SK-N-SH (cell line): ENCODE measurements at regions not wholly inside any gene's neighbourhood (a gene's known extent, or its start where the extent isn't known, plus 50 kb on each side); places are given as distances from the start of the nearest gene placed in this dataset.

Experiments used
- CTCF ChIA-PET: fragments of 300-600, 350-600 bp; formaldehyde crosslinking; extraction: SDS; loops from one replicate; lab custom pipeline; 2021; lab: Yijun Ruan, JAX
- POLR2A ChIA-PET: fragments of 350-600 bp; sonication (Branson Sonifier 250); formaldehyde crosslinking; extraction: SDS; loops from one replicate; lab custom pipeline; 2020; ENCODE audit warnings: antibody characterized with exemption, inconsistent platforms; lab: Yijun Ruan, JAX
- DNase-seq: peaks from one replicate; pipeline ENCODE4 v3.0.0; 2012
- H2AFZ ChIP-seq: fragments of 200-600 bp; sonication (generic); 2 replicates; pipeline ENCODE4 v1.8.1; 2016; ENCODE audit warnings: antibody characterized with exemption, mild to moderate bottlenecking, low read depth
- H3F3A ChIP-seq: fragments of 200-600 bp; sonication (generic); replicated peaks from 2 replicates; pipeline ENCODE3; 2016; ENCODE audit warnings: antibody characterized with exemption, mild to moderate bottlenecking; ENCODE audit not compliant: insufficient read depth
- H3K27ac ChIP-seq, 2 experiments: fragments of 200-500 bp in 1 of 2; fragments of 200-600 bp in 1 of 2; sonication (Bioruptor generic) in 1 of 2; sonication (generic), shearing (Covaris generic) in 1 of 2; 2 replicates each; pipeline versions ENCODE4 v1.5.1 to v1.6.1; 2014 to 2016; ENCODE audit warnings: low read depth in 2 of 2, inconsistent platforms in 1 of 2, low read length in 1 of 2, mild to moderate bottlenecking in 1 of 2, mixed read lengths in 1 of 2
- H3K27me3 ChIP-seq: fragments of 200-600 bp; sonication (generic), shearing (Covaris generic); 2 replicates; pipeline ENCODE4 v1.6.1; 2016; ENCODE audit warnings: mixed run types; ENCODE audit not compliant: insufficient read depth
- H3K36me3 ChIP-seq, 2 experiments: fragments of 200-500 bp in 1 of 2; fragments of 200-600 bp in 1 of 2; sonication (Bioruptor generic) in 1 of 2; sonication (generic) in 1 of 2; replicated peaks in 1 of 2; 2 replicates each; pipeline versions ENCODE3 to v1.5.1; 2014 to 2016; ENCODE audit warnings: low read length in 1 of 2, mild to moderate bottlenecking in 1 of 2; ENCODE audit not compliant: insufficient read depth in 2 of 2, control insufficient read depth in 1 of 2
- H3K4me1 ChIP-seq, 2 experiments: fragments of 200-500 bp in 1 of 2; fragments of 200-600 bp in 1 of 2; sonication (Bioruptor generic) in 1 of 2; sonication (generic), shearing (Covaris generic) in 1 of 2; 2 replicates each; pipeline versions ENCODE4 v1.5.1 to v1.6.1; 2014 to 2016; ENCODE audit warnings: low read depth in 1 of 2, low read length in 1 of 2, mixed run types in 1 of 2; ENCODE audit not compliant: insufficient read depth in 2 of 2, control insufficient read depth in 1 of 2
- H3K4me2 ChIP-seq: fragments of 200-600 bp; sonication (generic), shearing (Covaris generic); 2 replicates; pipeline ENCODE4 v1.6.1; 2017; ENCODE audit warnings: mixed run types
- H3K4me3 ChIP-seq, 2 experiments: fragments of 200-500 bp in 1 of 2; fragments of 200-600 bp in 1 of 2; sonication (Bioruptor generic) in 1 of 2; sonication (generic), shearing (Covaris generic) in 1 of 2; 2 replicates each; pipeline versions ENCODE4 v1.5.1 to v1.8.1; 2014 to 2016; ENCODE audit warnings: low read depth in 2 of 2, inconsistent platforms in 1 of 2, low read length in 1 of 2, mild to moderate bottlenecking in 1 of 2, mixed read lengths in 1 of 2, moderate library complexity in 1 of 2
- H3K79me2 ChIP-seq: fragments of 200-600 bp; sonication (generic); 2 replicates; pipeline ENCODE4 v1.8.1; 2017; ENCODE audit warnings: mild to moderate bottlenecking; ENCODE audit not compliant: insufficient read depth
- H3K9ac ChIP-seq: fragments of 200-600 bp; sonication (generic); 2 replicates; pipeline ENCODE4 v1.6.1; 2017; ENCODE audit warnings: mixed run types
- H3K9me2 ChIP-seq: fragments of 200-600 bp; sonication (generic); 2 replicates; pipeline ENCODE4 v1.6.1; 2017; ENCODE audit warnings: mixed run types
- H3K9me3 ChIP-seq: fragments of 200-600 bp; sonication (generic); 2 replicates; pipeline ENCODE4 v1.6.1; 2017; ENCODE audit warnings: mixed run types, mild to moderate bottlenecking, moderate library complexity
- H4K20me1 ChIP-seq: fragments of 200-600 bp; sonication (generic); 2 replicates; pipeline ENCODE4 v1.6.1; 2017; ENCODE audit warnings: mild to moderate bottlenecking, mixed run types; ENCODE audit not compliant: insufficient read depth
- CTCF ChIP-seq: fragments of 200-600 bp; sonication (generic); IDR thresholded peaks from 2 replicates; pipeline ENCODE4 v1.6.1; 2017; ENCODE audit warnings: antibody characterized with exemption, mild to moderate bottlenecking, moderate library complexity
- ELF1 ChIP-seq: IDR thresholded peaks from 2 replicates; pipeline ENCODE4 v1.4.0; 2012
- EP300 ChIP-seq, 2 experiments: IDR thresholded peaks; 2 replicates each; pipeline versions ENCODE4 v1.4.0 to v1.6.1; 2012; ENCODE audit warnings: borderline replicate concordance in 1 of 2, low read depth in 1 of 2, low read length in 1 of 2
- EZH2phosphoT487 ChIP-seq: fragments of 200-600 bp; sonication (generic); IDR thresholded peaks from 2 replicates; pipeline ENCODE4 v1.6.1; 2017; ENCODE audit warnings: low read depth, mixed run types, mild to moderate bottlenecking, antibody characterized with exemption, moderate library complexity, borderline replicate concordance
- FOXM1 ChIP-seq: IDR thresholded peaks from 2 replicates; pipeline ENCODE4 v1.4.0; 2012; ENCODE audit warnings: low read depth, mild to moderate bottlenecking
- GATA2 ChIP-seq: sonication (generic); formaldehyde crosslinking; IDR thresholded peaks from 2 replicates; pipeline ENCODE4 v1.5.0; 2020; ENCODE audit warnings: mild to moderate bottlenecking, missing genetic modification reagents
- MXI1 ChIP-seq: IDR thresholded peaks from 2 replicates; pipeline ENCODE4 v1.6.1; 2012; ENCODE audit warnings: mild to moderate bottlenecking, low read depth, low read length, improper control_type of control experiment
- PBX3 ChIP-seq: IDR thresholded peaks from 2 replicates; pipeline ENCODE4; 2012
- SIN3A ChIP-seq: IDR thresholded peaks from 2 replicates; pipeline ENCODE4 v1.6.1; 2012; ENCODE audit warnings: low read depth, mild to moderate bottlenecking, low read length, moderate library complexity, borderline replicate concordance
- TAF1 ChIP-seq: IDR thresholded peaks from 2 replicates; pipeline ENCODE4 v1.6.1; 2012; ENCODE audit warnings: low read depth, mild to moderate bottlenecking, low read length, moderate library complexity, borderline replicate concordance
- TCF12 ChIP-seq: IDR thresholded peaks from 2 replicates; pipeline ENCODE4 v1.4.0; 2012
- TEAD4 ChIP-seq: IDR thresholded peaks from 2 replicates; pipeline ENCODE4 v1.4.0; 2012; ENCODE audit warnings: mild to moderate bottlenecking, borderline replicate concordance; ENCODE audit not compliant: insufficient read depth
- WGBS: methylation state at CpG from one replicate; pipeline ENCODE4 v1.1.6; 2017; ENCODE audit warnings: low lambda C conversion rate; 5-methylcytosine and 5-hydroxymethylcytosine counted together
- TF ChIP-seq, protein P1 (sequence below): IDR thresholded peaks from 2 replicates; pipeline ENCODE4 v1.4.0; 2012; ENCODE audit warnings: low read depth, borderline replicate concordance
- TF ChIP-seq, protein P2 (sequence below): IDR thresholded peaks from 2 replicates; pipeline ENCODE4 v1.4.0; 2012; ENCODE audit warnings: low read depth, borderline replicate concordance
- TF ChIP-seq, protein P3 (sequence below): fragments of 150-350 bp; IDR thresholded peaks from 2 replicates; pipeline ENCODE4 v1.6.1; 2017; ENCODE audit warnings: antibody characterized with exemption, low read length, low read depth, borderline replicate concordance
- TF ChIP-seq, protein P4 (sequence below): IDR thresholded peaks from 2 replicates; pipeline ENCODE4 v1.6.1; 2012; ENCODE audit warnings: mild to moderate bottlenecking, low read depth, low read length, moderate library complexity

DNA sequence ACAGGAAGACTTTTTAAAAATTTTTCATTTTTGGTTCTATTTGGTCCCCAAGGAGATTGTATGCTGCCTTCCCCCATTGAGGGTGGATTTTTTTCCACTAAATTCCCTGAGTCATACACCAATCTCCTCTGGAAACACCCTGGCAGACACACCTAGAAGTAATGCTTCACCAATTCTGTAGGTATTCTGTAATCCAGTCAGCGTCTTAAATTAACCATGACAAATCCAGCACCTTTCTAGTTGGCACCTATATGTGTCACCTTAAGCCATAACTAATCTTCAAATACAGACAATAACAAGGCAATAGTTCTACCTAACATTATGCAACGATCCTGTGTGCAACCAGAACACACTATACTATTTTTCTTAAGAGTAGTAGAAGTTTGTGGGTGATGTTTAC, 459.1 kb upstream of the NDN start:
- Histone ChIP-seq H3F3A (no peaks in the 10 kb centered on the region), H4K20me1 (no peaks in the 10 kb centered on the region), H2AFZ (no peak overlapping the region), H3K4me3 (no peak overlapping the region), H3K9me3 (no peaks in the 10 kb centered on the region), H3K4me2 (no peak overlapping the region), H3K79me2 (no peaks in the 10 kb centered on the region), H3K27ac (no peak overlapping the region), H3K9me2 (no peaks in the 10 kb centered on the region), H3K9ac (no peak overlapping the region), H3K36me3 (no peaks in the 10 kb centered on the region), H3K27me3 (no peaks in the 10 kb centered on the region), H3K4me1 (no peaks in the 10 kb centered on the region)
- DNase-seq, result no peak
- ChIA-PET CTCF (no interaction called here), POLR2A (no interaction called here)
- TF ChIP-seq, protein P1, sequence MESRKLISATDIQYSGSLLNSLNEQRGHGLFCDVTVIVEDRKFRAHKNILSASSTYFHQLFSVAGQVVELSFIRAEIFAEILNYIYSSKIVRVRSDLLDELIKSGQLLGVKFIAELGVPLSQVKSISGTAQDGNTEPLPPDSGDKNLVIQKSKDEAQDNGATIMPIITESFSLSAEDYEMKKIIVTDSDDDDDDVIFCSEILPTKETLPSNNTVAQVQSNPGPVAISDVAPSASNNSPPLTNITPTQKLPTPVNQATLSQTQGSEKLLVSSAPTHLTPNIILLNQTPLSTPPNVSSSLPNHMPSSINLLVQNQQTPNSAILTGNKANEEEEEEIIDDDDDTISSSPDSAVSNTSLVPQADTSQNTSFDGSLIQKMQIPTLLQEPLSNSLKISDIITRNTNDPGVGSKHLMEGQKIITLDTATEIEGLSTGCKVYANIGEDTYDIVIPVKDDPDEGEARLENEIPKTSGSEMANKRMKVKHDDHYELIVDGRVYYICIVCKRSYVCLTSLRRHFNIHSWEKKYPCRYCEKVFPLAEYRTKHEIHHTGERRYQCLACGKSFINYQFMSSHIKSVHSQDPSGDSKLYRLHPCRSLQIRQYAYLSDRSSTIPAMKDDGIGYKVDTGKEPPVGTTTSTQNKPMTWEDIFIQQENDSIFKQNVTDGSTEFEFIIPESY, result no peak
- no peak for TF ChIP-seq TCF12
- TF ChIP-seq, protein P2, sequence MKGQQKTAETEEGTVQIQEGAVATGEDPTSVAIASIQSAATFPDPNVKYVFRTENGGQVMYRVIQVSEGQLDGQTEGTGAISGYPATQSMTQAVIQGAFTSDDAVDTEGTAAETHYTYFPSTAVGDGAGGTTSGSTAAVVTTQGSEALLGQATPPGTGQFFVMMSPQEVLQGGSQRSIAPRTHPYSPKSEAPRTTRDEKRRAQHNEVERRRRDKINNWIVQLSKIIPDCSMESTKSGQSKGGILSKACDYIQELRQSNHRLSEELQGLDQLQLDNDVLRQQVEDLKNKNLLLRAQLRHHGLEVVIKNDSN, result no peak
- no peak for TF ChIP-seq GATA2 (CRISPR knock-in tag)
- TF ChIP-seq, protein P3, sequence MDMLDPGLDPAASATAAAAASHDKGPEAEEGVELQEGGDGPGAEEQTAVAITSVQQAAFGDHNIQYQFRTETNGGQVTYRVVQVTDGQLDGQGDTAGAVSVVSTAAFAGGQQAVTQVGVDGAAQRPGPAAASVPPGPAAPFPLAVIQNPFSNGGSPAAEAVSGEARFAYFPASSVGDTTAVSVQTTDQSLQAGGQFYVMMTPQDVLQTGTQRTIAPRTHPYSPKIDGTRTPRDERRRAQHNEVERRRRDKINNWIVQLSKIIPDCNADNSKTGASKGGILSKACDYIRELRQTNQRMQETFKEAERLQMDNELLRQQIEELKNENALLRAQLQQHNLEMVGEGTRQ, result no peak
- TF ChIP-seq, protein P4, sequence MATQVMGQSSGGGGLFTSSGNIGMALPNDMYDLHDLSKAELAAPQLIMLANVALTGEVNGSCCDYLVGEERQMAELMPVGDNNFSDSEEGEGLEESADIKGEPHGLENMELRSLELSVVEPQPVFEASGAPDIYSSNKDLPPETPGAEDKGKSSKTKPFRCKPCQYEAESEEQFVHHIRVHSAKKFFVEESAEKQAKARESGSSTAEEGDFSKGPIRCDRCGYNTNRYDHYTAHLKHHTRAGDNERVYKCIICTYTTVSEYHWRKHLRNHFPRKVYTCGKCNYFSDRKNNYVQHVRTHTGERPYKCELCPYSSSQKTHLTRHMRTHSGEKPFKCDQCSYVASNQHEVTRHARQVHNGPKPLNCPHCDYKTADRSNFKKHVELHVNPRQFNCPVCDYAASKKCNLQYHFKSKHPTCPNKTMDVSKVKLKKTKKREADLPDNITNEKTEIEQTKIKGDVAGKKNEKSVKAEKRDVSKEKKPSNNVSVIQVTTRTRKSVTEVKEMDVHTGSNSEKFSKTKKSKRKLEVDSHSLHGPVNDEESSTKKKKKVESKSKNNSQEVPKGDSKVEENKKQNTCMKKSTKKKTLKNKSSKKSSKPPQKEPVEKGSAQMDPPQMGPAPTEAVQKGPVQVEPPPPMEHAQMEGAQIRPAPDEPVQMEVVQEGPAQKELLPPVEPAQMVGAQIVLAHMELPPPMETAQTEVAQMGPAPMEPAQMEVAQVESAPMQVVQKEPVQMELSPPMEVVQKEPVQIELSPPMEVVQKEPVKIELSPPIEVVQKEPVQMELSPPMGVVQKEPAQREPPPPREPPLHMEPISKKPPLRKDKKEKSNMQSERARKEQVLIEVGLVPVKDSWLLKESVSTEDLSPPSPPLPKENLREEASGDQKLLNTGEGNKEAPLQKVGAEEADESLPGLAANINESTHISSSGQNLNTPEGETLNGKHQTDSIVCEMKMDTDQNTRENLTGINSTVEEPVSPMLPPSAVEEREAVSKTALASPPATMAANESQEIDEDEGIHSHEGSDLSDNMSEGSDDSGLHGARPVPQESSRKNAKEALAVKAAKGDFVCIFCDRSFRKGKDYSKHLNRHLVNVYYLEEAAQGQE, result no peak
- TF ChIP-seq CTCF, result no peak
- no peak for TF ChIP-seq EZH2phosphoT487
- TF ChIP-seq FOXM1, result no peak
- TF ChIP-seq TEAD4, result no peak
- no peak for TF ChIP-seq SIN3A
- no peak for TF ChIP-seq EP300 (IDR thresholded peaks at IDR 0.05; ENCODE audit: borderline replicate concordance in 1 of 2, low read depth in 1 of 2, low read length in 1 of 2)
- TF ChIP-seq PBX3, result no peak
- TF ChIP-seq TAF1, result no peak
- TF ChIP-seq MXI1, result no peak
- no peak for TF ChIP-seq ELF1
- 3% methylated on average over 2 of the region's 2 CpGs for WGBS
